22Rv1 (cell line): ENCODE measurements at regions not wholly inside any gene's neighbourhood (a gene's known extent, or its start where the extent isn't known, plus 50 kb on each side); places are given as distances from the start of the nearest gene placed in this dataset.
"Not testable (repeated sequence)": the region's sequence is repeated elsewhere in the genome, so short reads cannot be mapped to it uniquely, and the experiment has no call there.

Experiments
- H3K27ac ChIP-seq: fragments of 450-650 bp; 2 replicates; pipeline ENCODE4 v1.5.1; 2017
- ZFX ChIP-seq: fragments of 450-650 bp; IDR thresholded peaks from 2 replicates; pipeline ENCODE4 v1.6.1; 2017; ENCODE audit warnings: antibody characterized with exemption, borderline replicate concordance
- TF ChIP-seq, protein P1 (sequence below): fragments of 450-650 bp; IDR thresholded peaks from 2 replicates; pipeline ENCODE4 v1.5.1; 2017; ENCODE audit warnings: mild to moderate bottlenecking

DNA sequence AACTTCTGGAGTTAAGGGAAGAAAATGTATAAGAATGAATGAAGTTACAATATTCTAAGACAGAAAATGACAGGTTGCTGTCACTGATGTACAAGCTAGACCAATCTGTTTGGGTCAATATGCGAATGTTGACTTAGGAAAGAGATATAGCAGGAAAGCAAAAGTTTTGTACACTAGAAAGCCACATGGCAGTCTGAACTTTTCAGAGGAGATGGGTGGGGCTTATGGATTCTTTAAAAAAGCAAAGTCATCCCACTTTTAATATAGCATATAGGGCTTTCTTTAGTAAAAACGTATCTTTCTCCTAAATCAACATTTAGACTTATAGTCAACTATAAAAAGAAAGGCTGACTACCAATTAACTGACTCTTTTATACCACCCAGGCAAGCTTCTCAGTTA, 381.2 kb downstream of the PTPRC start:
- H3K27ac ChIP-seq, result no peak overlapping the region
- TF ChIP-seq, protein P1, sequence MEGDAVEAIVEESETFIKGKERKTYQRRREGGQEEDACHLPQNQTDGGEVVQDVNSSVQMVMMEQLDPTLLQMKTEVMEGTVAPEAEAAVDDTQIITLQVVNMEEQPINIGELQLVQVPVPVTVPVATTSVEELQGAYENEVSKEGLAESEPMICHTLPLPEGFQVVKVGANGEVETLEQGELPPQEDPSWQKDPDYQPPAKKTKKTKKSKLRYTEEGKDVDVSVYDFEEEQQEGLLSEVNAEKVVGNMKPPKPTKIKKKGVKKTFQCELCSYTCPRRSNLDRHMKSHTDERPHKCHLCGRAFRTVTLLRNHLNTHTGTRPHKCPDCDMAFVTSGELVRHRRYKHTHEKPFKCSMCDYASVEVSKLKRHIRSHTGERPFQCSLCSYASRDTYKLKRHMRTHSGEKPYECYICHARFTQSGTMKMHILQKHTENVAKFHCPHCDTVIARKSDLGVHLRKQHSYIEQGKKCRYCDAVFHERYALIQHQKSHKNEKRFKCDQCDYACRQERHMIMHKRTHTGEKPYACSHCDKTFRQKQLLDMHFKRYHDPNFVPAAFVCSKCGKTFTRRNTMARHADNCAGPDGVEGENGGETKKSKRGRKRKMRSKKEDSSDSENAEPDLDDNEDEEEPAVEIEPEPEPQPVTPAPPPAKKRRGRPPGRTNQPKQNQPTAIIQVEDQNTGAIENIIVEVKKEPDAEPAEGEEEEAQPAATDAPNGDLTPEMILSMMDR, result no peak
- no peak for TF ChIP-seq ZFX

DNA sequence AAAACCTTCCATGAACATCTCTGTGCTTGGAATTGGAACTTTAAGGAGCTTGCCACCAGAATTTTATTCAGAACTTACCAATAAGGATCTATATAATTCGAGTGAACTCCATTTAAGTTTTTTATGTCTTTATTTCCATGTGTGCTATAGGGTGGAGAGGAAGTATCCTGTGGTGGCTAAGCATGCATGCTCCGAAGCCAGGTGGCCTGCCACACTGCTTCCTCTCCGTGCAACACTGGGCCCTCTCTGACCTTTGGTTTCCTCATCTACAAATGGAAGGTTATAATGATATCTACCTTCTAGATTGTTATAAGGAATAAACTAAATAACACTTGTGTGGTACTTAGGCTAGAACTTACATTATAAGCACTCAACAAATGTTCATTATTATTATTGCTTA, 382.1 kb downstream of the PTPRC start:
- TF ChIP-seq, protein P1, result no peak
- no peak for TF ChIP-seq ZFX
- no peak overlapping the region for H3K27ac ChIP-seq

DNA sequence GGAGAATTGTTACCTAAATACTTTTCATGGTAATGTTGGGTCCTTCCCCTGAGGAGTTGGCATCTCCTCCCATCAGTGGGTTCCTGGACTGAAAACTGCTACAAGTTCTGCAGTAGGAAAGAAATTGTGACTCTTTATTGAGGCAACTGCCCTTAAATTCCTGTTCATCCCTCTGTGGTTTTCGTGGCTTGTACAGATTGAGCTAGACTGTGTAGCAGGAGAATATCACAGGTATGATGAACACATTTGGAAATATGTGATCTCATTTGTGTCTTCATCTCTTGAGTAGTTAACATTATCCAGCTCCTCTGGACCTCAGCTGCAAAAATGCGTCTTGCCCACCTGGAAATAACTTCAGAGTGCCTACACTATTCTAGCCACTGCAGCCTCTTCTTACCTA, 390.6 kb downstream of the PTPRC start:
- H3K27ac ChIP-seq, result no peak overlapping the region

DNA sequence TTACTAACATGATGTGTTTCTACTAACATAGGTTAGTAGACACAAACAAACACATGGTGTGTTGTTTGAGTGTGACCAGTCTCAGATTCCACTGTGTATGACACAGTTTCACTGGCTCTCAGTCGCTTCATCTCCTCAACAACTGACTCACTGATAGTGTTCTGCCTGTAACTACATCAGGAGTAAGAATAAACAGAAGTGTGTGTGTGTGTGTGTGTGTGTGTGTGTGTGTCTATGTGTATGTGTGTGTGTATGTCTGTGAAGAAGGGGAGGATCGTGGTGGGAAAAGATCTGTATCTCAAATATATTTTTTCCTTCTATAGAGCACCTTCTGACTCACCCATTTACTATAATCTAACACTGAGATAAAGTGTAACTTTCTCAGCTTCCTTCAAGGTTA, 391.0 kb downstream of the PTPRC start:
- no peak for TF ChIP-seq ZFX
- TF ChIP-seq, protein P1, result no peak

More for the DNA sequence above, 390.6 kb downstream of the PTPRC start:
- TF ChIP-seq, protein P1, result no peak
- TF ChIP-seq ZFX, result no peak

DNA sequence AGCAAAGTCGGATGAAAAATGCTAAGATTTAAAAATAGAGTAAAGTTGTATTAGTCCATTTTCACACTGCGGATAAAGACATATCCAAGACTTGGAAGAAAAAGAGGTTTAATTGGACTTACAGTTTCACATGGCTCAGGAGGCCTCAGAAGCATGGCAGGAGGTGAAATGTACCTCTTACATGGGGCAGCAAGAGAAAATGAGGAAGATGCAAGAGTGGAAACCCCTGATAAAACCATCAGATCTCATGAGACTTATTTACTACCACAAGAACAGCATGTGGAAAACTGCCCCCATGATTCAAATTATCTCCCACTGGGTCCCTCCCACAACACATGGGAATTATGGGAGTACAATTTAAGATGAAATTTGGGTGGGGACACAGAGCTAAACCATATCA, 391.7 kb downstream of the PTPRC start:
- not testable (repeated sequence) for H3K27ac ChIP-seq

More for the DNA sequence above, 391.0 kb downstream of the PTPRC start:
- no peak overlapping the region for H3K27ac ChIP-seq

DNA sequence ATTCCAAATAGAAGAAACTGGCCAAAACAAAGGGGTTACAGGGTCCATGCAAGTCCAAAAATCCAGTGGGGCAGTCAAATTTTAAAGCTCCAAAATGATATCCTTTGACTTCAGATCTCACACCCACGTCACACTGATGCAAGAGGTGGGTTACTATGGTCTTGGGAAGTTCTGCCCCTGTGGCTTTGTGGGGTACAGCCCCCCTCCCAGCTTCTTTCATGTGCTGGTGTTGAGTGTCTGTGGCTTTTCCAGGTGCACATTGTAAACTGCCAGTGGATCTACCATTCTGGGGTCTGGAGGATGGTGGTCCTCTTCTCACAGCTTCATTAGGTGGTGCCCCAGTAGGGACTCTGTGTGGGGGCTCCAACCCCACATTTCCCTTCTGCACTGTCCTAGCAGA, 392.3 kb downstream of the PTPRC start:
- H3K27ac ChIP-seq, result not testable (repeated sequence)

DNA sequence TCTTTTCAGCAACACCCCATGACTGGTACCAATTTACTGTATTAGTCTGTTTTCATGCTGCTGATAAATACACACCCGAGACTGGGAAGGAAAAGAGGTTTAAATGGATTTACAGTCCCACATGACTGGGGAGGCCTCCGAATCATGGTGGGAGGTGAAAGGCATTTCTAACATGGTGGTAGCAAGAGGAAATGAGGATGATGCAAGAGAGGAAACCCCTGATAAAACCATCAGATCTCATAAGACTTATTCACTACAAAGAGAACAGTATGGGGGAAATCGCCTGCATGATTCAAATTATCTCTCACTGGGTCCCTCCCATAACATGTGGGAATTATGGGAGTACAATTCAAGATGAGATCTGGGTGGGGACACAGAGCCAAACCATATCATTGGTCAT, 393.6 kb downstream of the PTPRC start:
- H3K27ac ChIP-seq, result not testable (repeated sequence)

DNA sequence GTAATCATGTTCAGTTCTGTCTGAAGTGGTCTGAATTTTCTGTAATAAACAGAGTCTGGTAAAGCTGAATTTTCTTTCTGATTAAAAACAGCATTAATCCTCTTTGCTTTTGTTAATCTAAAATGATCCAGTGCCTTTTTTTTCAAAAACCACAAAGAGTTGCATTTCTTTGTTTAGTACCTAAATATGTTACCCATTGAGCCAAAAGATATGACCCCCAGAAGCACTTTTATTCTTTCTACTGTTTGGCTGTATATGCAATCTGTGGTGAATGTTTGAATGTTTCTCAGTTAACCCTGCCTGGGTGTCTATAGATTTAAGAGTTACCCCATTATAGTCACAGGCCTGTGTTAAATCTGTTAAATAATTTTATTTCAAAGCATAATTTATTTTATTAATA, 394.8 kb downstream of the PTPRC start:
- H3K27ac ChIP-seq, result no peak overlapping the region
- no peak for TF ChIP-seq ZFX
- TF ChIP-seq, protein P1, result no peak

DNA sequence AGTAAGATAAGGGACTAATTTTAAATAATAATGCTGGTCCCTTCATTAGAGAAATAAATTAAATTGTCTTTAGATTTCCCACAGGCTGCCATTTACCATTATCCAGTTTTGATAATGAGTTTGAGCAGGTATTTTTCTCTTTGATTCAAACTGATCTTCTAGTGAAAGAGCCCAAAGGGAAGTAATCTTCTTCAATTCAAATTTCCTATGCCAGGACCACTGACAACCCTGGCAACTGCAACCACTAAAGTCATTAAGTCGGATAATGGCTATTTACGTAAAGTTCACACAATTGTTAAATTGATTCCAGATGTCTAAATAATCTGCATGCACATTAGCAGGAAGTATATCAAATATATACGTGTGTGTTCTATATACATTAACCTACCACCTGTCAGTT, 399.3 kb downstream of the PTPRC start:
- H3K27ac ChIP-seq, result no peak overlapping the region
- no peak for TF ChIP-seq ZFX
- TF ChIP-seq, protein P1, result no peak
